ENCODE measurements at regions not wholly inside any gene's neighbourhood (a gene's known extent, or its start where the extent isn't known, plus 50 kb on each side); places are given as distances from the start of the nearest gene placed in this dataset.

DNA sequence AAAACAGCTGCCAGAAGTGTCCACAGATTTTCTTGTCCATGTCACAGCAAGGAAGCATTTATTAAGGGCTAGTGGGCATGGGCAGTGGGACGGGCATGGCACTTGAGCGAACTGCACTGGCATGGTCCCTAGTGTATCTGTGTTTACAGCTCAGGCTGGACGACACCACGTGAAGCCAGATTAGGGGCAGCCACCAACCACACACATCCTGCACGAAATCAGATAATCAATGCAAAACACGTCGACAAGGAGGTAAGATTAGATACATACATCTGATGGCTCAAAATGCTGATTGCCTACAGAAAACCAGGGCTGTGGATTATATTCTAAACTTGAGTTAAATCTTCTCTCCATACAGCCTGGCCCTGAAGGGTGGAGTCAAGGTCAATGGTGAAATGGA is 103.8 kb upstream of the ATP6AP2 start:
- TF ChIP-seq, protein P1, sequence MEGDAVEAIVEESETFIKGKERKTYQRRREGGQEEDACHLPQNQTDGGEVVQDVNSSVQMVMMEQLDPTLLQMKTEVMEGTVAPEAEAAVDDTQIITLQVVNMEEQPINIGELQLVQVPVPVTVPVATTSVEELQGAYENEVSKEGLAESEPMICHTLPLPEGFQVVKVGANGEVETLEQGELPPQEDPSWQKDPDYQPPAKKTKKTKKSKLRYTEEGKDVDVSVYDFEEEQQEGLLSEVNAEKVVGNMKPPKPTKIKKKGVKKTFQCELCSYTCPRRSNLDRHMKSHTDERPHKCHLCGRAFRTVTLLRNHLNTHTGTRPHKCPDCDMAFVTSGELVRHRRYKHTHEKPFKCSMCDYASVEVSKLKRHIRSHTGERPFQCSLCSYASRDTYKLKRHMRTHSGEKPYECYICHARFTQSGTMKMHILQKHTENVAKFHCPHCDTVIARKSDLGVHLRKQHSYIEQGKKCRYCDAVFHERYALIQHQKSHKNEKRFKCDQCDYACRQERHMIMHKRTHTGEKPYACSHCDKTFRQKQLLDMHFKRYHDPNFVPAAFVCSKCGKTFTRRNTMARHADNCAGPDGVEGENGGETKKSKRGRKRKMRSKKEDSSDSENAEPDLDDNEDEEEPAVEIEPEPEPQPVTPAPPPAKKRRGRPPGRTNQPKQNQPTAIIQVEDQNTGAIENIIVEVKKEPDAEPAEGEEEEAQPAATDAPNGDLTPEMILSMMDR (IDR thresholded peaks at IDR 0.05): no peak
- TF ChIP-seq POLR2A (IDR thresholded peaks at IDR 0.05): no peak

Data from adrenal gland (tissue), 5 donors.